Muscle layer of colon (tissue), 2 donors: ENCODE measurements at regions not wholly inside any gene's neighbourhood (a gene's known extent, or its start where the extent isn't known, plus 50 kb on each side); places are given as distances from the start of the nearest gene placed in this dataset.

Experiments
- H3K27ac ChIP-seq: one replicate; pipeline ENCODE4 v1.7.0; 2013; ENCODE audit warnings: low read depth, mild to moderate bottlenecking, low read length, moderate library complexity
- H3K27me3 ChIP-seq, 2 donors: one replicate each; pipeline ENCODE4 v1.7.0; 2013; ENCODE audit warnings: low read length in 2 of 2, mild to moderate bottlenecking in 2 of 2; ENCODE audit not compliant: insufficient read depth in 2 of 2, control insufficient read depth in 1 of 2
- H3K36me3 ChIP-seq: one replicate; pipeline ENCODE4 v1.7.0; 2013; ENCODE audit warnings: mild to moderate bottlenecking, low read length; ENCODE audit not compliant: insufficient read depth
- H3K4me1 ChIP-seq: one replicate; pipeline ENCODE4 v1.7.0; 2013; ENCODE audit warnings: mild to moderate bottlenecking, low read length; ENCODE audit not compliant: insufficient read depth
- H3K4me3 ChIP-seq, 2 donors: one replicate each; pipeline ENCODE4 v1.7.0; 2013; ENCODE audit warnings: low read length in 2 of 2, low read depth in 1 of 2, mild to moderate bottlenecking in 1 of 2, moderate library complexity in 1 of 2
- H3K9ac ChIP-seq: one replicate; pipeline ENCODE4 v1.7.0; 2013; ENCODE audit warnings: low read length
- H3K9me3 ChIP-seq: one replicate; pipeline ENCODE4 v1.7.0; 2013; ENCODE audit warnings: mild to moderate bottlenecking, low read length
- donor health status: abdominal sarcoma.
- donor health status: Adenocarcinoma of cecum.

DNA sequence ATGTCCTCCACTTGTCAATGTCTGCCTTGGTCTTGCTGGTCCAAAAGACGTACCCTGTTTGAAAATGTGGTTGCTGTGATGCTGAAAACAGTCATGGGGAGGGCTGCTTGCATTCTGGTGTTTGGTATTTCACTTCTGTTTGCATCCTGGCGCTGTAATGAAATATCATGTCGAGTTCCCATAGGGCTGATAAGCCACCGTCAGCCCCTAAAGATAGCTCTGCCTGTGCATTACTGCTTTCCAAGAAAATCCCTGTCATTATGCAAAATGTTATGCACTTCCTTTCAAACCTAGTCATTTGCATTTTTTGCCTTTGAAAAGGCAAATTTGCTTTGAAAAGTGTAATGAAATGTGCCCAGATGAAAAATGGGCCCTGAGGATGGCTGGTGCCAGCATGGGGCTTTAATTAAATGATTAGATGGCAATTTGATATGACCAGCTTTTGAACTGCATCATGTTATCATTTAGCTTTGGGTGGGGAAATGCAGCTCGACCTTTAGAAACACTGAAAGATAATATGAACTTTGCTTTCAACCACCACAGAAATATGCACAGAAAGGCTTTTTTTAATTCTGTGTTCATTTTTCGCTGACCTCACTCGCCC, 374.4 kb upstream of the SGCD start:
- Histone ChIP-seq H3K4me1 (no peaks in the 10 kb centered on the region), H3K4me3 (no peak overlapping the region), H3K36me3 (no peaks in the 10 kb centered on the region), H3K9ac (no peak overlapping the region), H3K27ac (no peak overlapping the region), H3K9me3 (no peaks in the 10 kb centered on the region), H3K27me3 (no peaks in the 10 kb centered on the region)

DNA sequence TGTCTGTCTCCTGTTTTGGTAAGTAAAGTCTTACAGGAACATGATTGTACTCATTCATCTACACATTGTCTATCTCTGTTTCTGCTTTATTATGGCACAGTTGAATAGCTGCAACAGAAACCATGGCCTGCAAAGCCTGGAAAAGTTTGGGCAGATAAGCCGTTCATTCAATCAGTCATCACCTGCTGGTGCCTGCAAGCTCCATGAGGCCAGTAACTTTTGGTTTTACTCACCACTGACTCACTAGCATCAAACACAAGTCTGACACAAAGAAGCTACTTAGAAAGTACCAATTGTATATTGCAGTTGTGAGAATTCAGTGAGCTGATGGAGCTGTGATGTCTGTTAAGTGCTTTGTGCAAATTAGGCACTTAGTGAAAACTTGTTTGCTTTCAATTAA, 373.6 kb upstream of the SGCD start:
- Histone ChIP-seq H3K27ac (no peak overlapping the region), H3K4me3 (no peak overlapping the region), H3K36me3 (no peaks in the 10 kb centered on the region), H3K27me3 (no peaks in the 10 kb centered on the region), H3K9me3 (no peaks in the 10 kb centered on the region), H3K9ac (no peak overlapping the region), H3K4me1 (no peaks in the 10 kb centered on the region)

- H3K4me1 ChIP-seq: no peaks in the 10 kb centered on the region
- H3K4me3 ChIP-seq: no peak overlapping the region
- H3K36me3 ChIP-seq: no peaks in the 10 kb centered on the region
- no peaks in the 10 kb centered on the region for H3K9me3 ChIP-seq
- H3K27ac ChIP-seq: no peak overlapping the region
- no peaks in the 10 kb centered on the region for H3K27me3 ChIP-seq
- no peak overlapping the region for H3K9ac ChIP-seq
Measured at GRCh38 chr5:155954701-155955445, 372.1 kb upstream of the SGCD start.

DNA sequence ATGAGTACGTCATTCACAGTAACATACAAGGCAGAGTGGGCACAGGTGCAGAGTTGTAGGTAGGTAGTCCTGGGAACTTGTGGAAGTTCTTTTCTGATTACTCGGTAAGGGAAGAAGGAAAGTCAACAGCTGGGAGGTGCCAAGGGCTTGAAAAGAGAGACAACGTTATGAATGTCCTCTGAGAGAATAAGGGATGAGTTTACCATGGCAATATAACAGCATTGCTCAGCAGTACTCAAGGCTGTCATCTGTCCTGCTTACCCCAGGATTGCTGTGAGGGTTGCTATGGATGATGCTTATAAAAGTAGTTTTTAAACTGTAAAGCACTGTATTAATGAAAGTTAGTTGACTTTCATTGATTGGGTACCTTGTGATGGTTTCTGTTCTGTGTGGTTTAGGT, 369.1 kb upstream of the SGCD start:
- no peak overlapping the region for H3K27ac ChIP-seq

DNA sequence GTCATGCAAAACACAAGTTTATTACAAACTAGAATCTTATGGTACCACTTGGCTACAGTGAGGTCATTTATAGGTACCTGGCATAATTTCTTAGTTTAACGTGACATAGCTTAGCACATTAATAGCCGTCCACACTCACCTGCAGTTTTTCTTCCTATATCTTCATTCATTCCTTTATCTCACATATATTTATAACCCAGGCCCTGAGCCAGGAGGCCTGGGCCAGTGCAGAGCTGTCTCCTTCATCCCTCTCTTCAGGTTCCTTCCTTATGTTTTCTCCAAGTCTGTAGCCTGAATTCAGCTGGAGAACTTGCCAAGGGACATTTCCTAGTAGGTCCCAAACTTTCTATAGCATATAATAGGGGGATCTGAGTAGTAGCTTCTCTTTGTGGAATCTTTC, 367.9 kb upstream of the SGCD start:
- Histone ChIP-seq H3K27ac (no peak overlapping the region), H3K9me3 (no peaks in the 10 kb centered on the region), H3K4me1 (no peaks in the 10 kb centered on the region), H3K36me3 (no peaks in the 10 kb centered on the region), H3K9ac (no peak overlapping the region), H3K27me3 (no peaks in the 10 kb centered on the region), H3K4me3 (no peak overlapping the region)

More for the DNA sequence above, 369.1 kb upstream of the SGCD start:
- no peaks in the 10 kb centered on the region for H3K27me3 ChIP-seq
- no peaks in the 10 kb centered on the region for H3K4me1 ChIP-seq
- H3K9ac ChIP-seq: no peak overlapping the region
- H3K36me3 ChIP-seq: no peaks in the 10 kb centered on the region
- no peak overlapping the region for H3K4me3 ChIP-seq
- H3K9me3 ChIP-seq: no peaks in the 10 kb centered on the region

- H3K27ac ChIP-seq: no peak overlapping the region
- no peaks in the 10 kb centered on the region for H3K4me1 ChIP-seq
- no peak overlapping the region for H3K4me3 ChIP-seq
- no peaks in the 10 kb centered on the region for H3K9me3 ChIP-seq
- no peaks in the 10 kb centered on the region for H3K36me3 ChIP-seq
- H3K27me3 ChIP-seq: no peaks in the 10 kb centered on the region
- H3K9ac ChIP-seq: no peak overlapping the region
Measured at GRCh38 chr5:155960177-155960576, 366.8 kb upstream of the SGCD start.

GRCh38 chr5:155969537-155969936, 357.4 kb upstream of the SGCD start:
- H3K9me3 ChIP-seq: no peaks in the 10 kb centered on the region
- no peaks in the 10 kb centered on the region for H3K4me1 ChIP-seq
- H3K36me3 ChIP-seq: no peaks in the 10 kb centered on the region
- no peak overlapping the region for H3K4me3 ChIP-seq
- H3K27me3 ChIP-seq: no peaks in the 10 kb centered on the region
- H3K9ac ChIP-seq: no peak overlapping the region
- no peak overlapping the region for H3K27ac ChIP-seq

- H3K9me3 ChIP-seq: no peaks in the 10 kb centered on the region
- no peaks in the 10 kb centered on the region for H3K36me3 ChIP-seq
- no peak overlapping the region for H3K9ac ChIP-seq
- no peaks in the 10 kb centered on the region for H3K4me1 ChIP-seq
- H3K4me3 ChIP-seq: no peak overlapping the region
- H3K27ac ChIP-seq: no peak overlapping the region
- H3K27me3 ChIP-seq: no peaks in the 10 kb centered on the region
Measured at GRCh38 chr5:155974369-155974768, 352.6 kb upstream of the SGCD start.

GRCh38 chr5:155978850-155979249, 348.1 kb upstream of the SGCD start:
- no peak overlapping the region for H3K27ac ChIP-seq
- no peak overlapping the region for H3K4me3 ChIP-seq
- H3K27me3 ChIP-seq: no peaks in the 10 kb centered on the region
- H3K9me3 ChIP-seq: no peaks in the 10 kb centered on the region
- no peak overlapping the region for H3K9ac ChIP-seq
- H3K4me1 ChIP-seq: no peaks in the 10 kb centered on the region
- H3K36me3 ChIP-seq: no peaks in the 10 kb centered on the region

GRCh38 chr5:155982354-155982753, 344.6 kb upstream of the SGCD start:
- Histone ChIP-seq H3K27me3 (no peaks in the 10 kb centered on the region), H3K4me1 (no peaks in the 10 kb centered on the region), H3K9ac (no peak overlapping the region), H3K36me3 (no peaks in the 10 kb centered on the region), H3K9me3 (no peaks in the 10 kb centered on the region), H3K4me3 (no peak overlapping the region), H3K27ac (no peak overlapping the region)

DNA sequence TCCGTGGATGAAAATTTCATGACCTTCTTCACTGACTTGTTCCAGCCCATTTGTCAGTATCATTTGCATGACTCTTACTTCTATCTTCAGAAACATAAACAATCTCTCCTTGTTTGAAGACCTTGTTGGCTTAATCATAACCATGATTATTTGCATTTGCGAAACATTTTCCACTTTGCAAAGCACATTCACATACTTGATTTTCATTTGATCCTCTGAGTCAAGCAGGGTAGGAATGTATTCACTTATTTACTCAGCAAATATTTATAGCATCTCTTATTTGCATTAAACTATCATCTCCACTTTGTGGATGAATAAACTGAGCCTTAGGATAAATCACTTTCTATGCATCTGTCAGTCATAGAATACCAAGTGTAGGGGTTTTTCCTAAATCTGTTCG, 343.0 kb upstream of the SGCD start:
- Histone ChIP-seq H3K9ac (no peak overlapping the region), H3K36me3 (no peaks in the 10 kb centered on the region), H3K4me3 (no peak overlapping the region), H3K4me1 (no peaks in the 10 kb centered on the region), H3K27ac (no peak overlapping the region), H3K9me3 (no peaks in the 10 kb centered on the region), H3K27me3 (no peaks in the 10 kb centered on the region)

DNA sequence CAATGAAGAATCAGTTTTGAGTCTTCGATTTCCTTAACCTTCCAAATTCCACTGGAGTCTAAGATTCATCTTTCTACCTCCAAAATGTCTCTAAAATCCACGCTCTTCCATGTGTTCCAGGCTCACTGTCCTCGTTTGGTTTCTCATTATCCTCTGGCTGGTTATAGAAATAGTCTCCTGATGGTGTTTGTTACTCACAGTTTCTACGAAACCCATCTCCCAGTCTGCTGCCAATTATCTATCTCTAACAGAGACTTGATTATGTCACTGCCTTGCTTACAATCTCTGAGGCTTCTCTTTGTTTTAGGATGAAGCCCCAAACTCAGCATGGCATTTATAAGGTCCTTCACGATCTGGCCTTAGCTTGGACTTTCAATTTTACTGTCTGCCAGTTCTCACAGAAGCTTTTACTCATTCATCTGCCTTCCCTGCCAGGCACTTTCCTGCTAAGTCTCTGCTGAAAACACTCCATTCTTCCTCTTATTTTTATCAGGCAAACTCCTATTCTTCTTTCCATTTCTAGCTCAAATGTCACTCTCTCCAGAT, 339.6 kb upstream of the SGCD start:
- H3K4me3 ChIP-seq: no peak overlapping the region

More for the DNA sequence above, 339.6 kb upstream of the SGCD start:
- no peak overlapping the region for H3K9ac ChIP-seq
- no peaks in the 10 kb centered on the region for H3K27me3 ChIP-seq
- H3K4me1 ChIP-seq: no peaks in the 10 kb centered on the region
- no peaks in the 10 kb centered on the region for H3K36me3 ChIP-seq
- no peaks in the 10 kb centered on the region for H3K9me3 ChIP-seq
- no peak overlapping the region for H3K27ac ChIP-seq
